ENCODE measurements at regions not wholly inside any gene's neighbourhood (a gene's known extent, or its start where the extent isn't known, plus 50 kb on each side); places are given as distances from the start of the nearest gene placed in this dataset.

- TF ChIP-seq ZFX (IDR thresholded peaks at IDR 0.05; ENCODE audit: borderline replicate concordance) (no peak), CTCF (IDR thresholded peaks at IDR 0.05) (no peak)
- H3K27ac ChIP-seq, result no peak overlapping the region
Observed at GRCh38 chr18:33934258-33934657, 290.5 kb downstream of the NOL4 start.

- no peak for TF ChIP-seq CTCF (IDR thresholded peaks at IDR 0.05)
- no peak for TF ChIP-seq ZFX (IDR thresholded peaks at IDR 0.05; ENCODE audit: borderline replicate concordance)
- H3K27ac ChIP-seq, result no peak overlapping the region
Observed at GRCh38 chr18:33928231-33928630, 296.5 kb downstream of the NOL4 start.

GRCh38 chr18:33924576-33924975, 300.1 kb downstream of the NOL4 start:
- H3K27ac ChIP-seq, result no peak overlapping the region
- TF ChIP-seq ZFX (IDR thresholded peaks at IDR 0.05; ENCODE audit: borderline replicate concordance) (no peak), CTCF (IDR thresholded peaks at IDR 0.05) (no peak)

GRCh38 chr18:33923980-33924379, 300.7 kb downstream of the NOL4 start:
- TF ChIP-seq CTCF (IDR thresholded peaks at IDR 0.05), result no peak
- TF ChIP-seq ZFX (IDR thresholded peaks at IDR 0.05; ENCODE audit: borderline replicate concordance), result no peak
- H3K27ac ChIP-seq, result no peak overlapping the region

GRCh38 chr18:33918571-33918970, 306.1 kb downstream of the NOL4 start:
- TF ChIP-seq ZFX (IDR thresholded peaks at IDR 0.05; ENCODE audit: borderline replicate concordance) (no peak), CTCF (IDR thresholded peaks at IDR 0.05) (no peak)
- H3K27ac ChIP-seq, result no peak overlapping the region

GRCh38 chr18:33916200-33916599, 308.5 kb downstream of the NOL4 start:
- no peak overlapping the region for H3K27ac ChIP-seq
- peak; percentile 27 for TF ChIP-seq CTCF (IDR thresholded peaks at IDR 0.05)
- TF ChIP-seq ZFX (IDR thresholded peaks at IDR 0.05; ENCODE audit: borderline replicate concordance), result no peak

GRCh38 chr18:33914399-33914798, 310.3 kb downstream of the NOL4 start:
- H3K27ac ChIP-seq, result no peak overlapping the region
- TF ChIP-seq CTCF (IDR thresholded peaks at IDR 0.05) (no peak), ZFX (IDR thresholded peaks at IDR 0.05; ENCODE audit: borderline replicate concordance) (no peak)
